ENCODE measurements at regions not wholly inside any gene's neighbourhood (a gene's known extent, or its start where the extent isn't known, plus 50 kb on each side); places are given as distances from the start of the nearest gene placed in this dataset.

DNA sequence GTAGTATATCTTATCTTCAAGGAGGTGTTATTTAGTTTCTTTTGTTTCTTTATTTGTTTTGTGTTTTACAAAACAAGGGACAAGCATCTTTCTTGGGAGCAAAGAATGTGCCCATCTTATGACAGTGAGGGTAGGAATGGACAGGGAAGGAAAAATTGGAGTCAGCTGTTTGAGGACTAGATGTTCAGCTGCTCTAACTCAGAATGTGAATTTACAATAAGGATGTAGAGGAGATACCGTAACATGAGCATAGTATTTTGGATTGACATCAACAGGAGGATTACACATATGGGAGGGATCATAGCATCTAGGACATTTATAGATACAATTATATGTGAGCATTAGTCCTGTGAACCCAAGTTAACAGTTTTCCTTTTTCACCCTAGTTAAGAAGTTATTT is 89.0 kb upstream of the GK2 start:
- H3K4me3 ChIP-seq (ENCODE audit: low read depth, low read length): no peak overlapping the region
- DNase-seq (ENCODE audit: low read depth): no peak
- TF ChIP-seq, protein P1, sequence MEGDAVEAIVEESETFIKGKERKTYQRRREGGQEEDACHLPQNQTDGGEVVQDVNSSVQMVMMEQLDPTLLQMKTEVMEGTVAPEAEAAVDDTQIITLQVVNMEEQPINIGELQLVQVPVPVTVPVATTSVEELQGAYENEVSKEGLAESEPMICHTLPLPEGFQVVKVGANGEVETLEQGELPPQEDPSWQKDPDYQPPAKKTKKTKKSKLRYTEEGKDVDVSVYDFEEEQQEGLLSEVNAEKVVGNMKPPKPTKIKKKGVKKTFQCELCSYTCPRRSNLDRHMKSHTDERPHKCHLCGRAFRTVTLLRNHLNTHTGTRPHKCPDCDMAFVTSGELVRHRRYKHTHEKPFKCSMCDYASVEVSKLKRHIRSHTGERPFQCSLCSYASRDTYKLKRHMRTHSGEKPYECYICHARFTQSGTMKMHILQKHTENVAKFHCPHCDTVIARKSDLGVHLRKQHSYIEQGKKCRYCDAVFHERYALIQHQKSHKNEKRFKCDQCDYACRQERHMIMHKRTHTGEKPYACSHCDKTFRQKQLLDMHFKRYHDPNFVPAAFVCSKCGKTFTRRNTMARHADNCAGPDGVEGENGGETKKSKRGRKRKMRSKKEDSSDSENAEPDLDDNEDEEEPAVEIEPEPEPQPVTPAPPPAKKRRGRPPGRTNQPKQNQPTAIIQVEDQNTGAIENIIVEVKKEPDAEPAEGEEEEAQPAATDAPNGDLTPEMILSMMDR (IDR thresholded peaks at IDR 0.05; ENCODE audit: low read depth, low read length, missing control alignments): no peak
- in situ Hi-C loops (cut with HindIII; ENCODE audit: low sequenced_read_pairs): no loop called here

DNA sequence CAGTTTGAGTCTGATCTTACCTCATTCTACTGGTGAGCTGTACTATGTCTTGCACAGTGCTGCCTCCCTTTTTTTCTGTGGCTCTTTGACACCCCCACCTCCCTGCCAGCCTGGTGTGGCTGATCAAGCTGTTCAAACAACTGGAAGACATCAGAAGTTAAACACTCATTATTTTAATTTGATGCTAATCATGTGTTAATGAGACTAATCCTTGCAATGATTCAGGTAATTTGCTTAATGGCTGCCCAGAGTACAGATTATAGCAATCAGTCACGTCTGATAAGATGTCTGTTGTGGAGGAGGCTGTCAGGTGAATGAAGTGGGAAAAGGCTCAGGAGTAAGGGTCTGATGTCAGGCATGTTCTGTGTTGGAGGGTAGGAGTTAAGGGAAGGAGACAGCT is 87.4 kb upstream of the GK2 start:
- DNase-seq (ENCODE audit: low read depth): no peak

DNA sequence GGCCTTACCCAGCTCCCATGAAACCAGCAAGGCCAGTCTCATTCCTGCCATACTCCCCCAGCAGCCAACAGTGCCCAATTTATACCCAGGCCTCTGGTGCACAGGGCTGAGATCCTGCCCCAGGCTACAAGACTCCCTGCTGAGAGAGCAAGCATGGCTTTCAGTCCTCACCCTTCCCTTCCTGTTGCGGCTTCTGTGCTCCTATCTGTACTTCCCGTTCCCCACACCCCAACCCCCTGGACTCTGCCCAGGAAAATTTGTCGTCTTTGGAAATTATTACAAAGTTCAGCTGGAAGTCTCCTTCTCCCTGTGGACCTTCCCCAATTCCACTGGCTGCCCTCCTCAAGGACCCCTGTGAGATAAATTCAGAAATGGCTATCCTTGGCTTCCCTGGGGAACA is 84.1 kb upstream of the GK2 start:
- in situ Hi-C loops (cut with HindIII; ENCODE audit: low sequenced_read_pairs): no loop called here
- TF ChIP-seq, protein P1 (IDR thresholded peaks at IDR 0.05; ENCODE audit: low read depth, low read length, missing control alignments): no peak
- no peak overlapping the region for H3K4me3 ChIP-seq (ENCODE audit: low read depth, low read length)
- no peak for DNase-seq (ENCODE audit: low read depth)

More for the DNA sequence above, 87.4 kb upstream of the GK2 start:
- no peak overlapping the region for H3K4me3 ChIP-seq (ENCODE audit: low read depth, low read length)
- TF ChIP-seq, protein P1 (IDR thresholded peaks at IDR 0.05; ENCODE audit: low read depth, low read length, missing control alignments): no peak
- in situ Hi-C loops (cut with HindIII; ENCODE audit: low sequenced_read_pairs): no loop called here

DNA sequence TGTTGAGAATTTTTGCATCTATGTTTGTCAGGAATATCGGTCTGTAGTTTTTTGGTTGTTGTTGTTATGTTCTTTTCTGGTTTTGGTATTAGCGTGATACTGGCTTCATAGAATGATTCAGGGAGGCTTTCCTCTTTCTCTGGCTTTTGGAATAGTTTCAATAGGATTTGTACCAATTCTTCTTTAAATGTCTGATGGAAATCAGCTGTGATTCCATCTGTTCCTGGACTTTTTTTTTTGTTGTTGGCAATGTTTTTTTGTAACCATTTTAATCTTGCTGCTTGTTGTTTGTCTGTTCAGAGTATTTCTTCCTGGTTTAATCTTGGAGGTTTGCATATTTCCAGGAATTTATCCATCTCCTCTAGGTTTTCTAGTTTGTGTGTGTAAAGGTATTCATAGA is 81.5 kb upstream of the GK2 start:
- TF ChIP-seq, protein P1 (IDR thresholded peaks at IDR 0.05; ENCODE audit: low read depth, low read length, missing control alignments): no peak
- no peak for DNase-seq (ENCODE audit: low read depth)
- H3K4me3 ChIP-seq (ENCODE audit: low read depth, low read length): no peak overlapping the region
- in situ Hi-C loops (cut with HindIII; ENCODE audit: low sequenced_read_pairs): no loop called here

DNA sequence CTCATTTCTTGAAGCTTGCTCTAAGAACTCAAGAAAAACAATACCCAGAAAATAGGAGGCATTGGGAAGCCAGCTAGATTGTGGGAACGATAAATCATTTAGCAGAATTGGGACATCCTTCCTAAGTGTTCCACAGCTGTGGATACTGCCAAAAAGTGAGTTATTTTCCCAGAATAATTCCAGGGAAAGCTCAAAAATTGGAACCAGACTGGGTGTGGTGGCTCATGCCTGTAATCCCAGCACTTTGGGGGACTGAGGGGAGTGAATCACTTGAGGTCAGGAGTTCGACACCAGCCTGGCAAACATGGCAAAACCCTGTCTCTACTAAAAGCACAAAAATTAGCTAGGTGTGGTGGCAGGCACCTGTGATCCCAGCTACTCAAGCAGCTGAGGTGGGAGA is 68.2 kb upstream of the GK2 start:
- in situ Hi-C loops (cut with HindIII; ENCODE audit: low sequenced_read_pairs): no loop called here
- no peak for DNase-seq (ENCODE audit: low read depth)
- TF ChIP-seq, protein P1 (IDR thresholded peaks at IDR 0.05; ENCODE audit: low read depth, low read length, missing control alignments): no peak
- H3K4me3 ChIP-seq (ENCODE audit: low read depth, low read length): no peak overlapping the region

DNA sequence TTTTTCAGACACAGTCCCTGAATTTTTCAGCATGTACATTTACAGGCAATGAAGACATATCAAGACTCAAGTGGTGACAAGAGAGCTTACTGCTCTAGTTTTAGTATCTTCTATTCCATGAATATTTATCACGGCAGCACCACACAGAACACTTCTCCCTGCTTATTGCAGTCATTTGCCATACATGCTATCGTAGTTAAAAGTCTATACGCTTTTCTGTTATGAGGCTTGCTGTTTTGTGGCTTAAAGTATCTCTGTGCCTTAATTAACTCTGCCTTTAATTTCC is 65.4 kb upstream of the GK2 start:
- DNase-seq (ENCODE audit: low read depth): no peak
- in situ Hi-C loops (cut with HindIII; ENCODE audit: low sequenced_read_pairs): no loop called here
- H3K4me3 ChIP-seq (ENCODE audit: low read depth, low read length): no peak overlapping the region
- TF ChIP-seq, protein P1 (IDR thresholded peaks at IDR 0.05; ENCODE audit: low read depth, low read length, missing control alignments): no peak

All from astrocyte of the cerebellum (primary cell).